ENCODE measurements at regions not wholly inside any gene's neighbourhood (a gene's known extent, or its start where the extent isn't known, plus 50 kb on each side); places are given as distances from the start of the nearest gene placed in this dataset.

- H3K27ac Mint-ChIP-seq = no peak overlapping the region
Measured at GRCh38 chr20:24395151-24395550, 74.3 kb upstream of the SYNDIG1 start.

DNA sequence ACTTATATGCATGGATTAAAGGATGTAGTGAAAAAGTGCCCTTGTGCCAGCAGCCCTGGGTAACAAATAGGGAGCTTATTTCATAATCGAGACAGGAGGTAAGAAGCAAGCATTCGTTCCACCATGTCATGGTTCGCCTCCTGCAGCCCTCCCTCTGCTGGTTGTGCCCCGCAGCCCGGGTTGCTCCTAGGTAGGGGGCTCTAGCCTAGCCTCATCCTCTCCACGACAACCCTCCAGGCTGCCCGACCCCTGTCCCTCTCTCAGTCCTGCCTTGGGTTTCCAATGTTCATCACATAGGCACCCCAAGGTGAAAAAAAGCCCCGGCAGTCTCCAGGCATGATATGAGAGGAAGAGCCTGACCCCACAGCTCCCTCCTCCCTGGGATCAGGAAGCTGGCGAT lies 75.5 kb upstream of the SYNDIG1 start:
- Mint-ChIP-seq H3K36me3 (no peaks in the 10 kb centered on the region), H3K27me3 (ENCODE audit: low read depth in 3 of 3) (peaks cover 0 to 6% (median 3%) of the 10 kb centered on the region in 3 donors), H3K9me3 (peaks cover 0 to 15% (median 5%) of the 10 kb centered on the region in 7 donors), H3K27ac (no peak overlapping the region), H3K4me3 (no peak overlapping the region), H3K4me1 (peaks cover 24% of the 10 kb centered on the region)
- H3K4me3 ChIP-seq (replicated peaks in 1 of 3; ENCODE audit: low read depth in 2 of 3, low read length in 3 of 3) = no peak overlapping the region
- H3K9ac ChIP-seq (ENCODE audit: insufficient read depth, low read length, poor library complexity, severe bottlenecking) = no peak overlapping the region
- H3K4me1 ChIP-seq (ENCODE audit: control insufficient read depth in 1 of 2, insufficient read depth in 2 of 2, low read length in 2 of 2) = peaks cover 18 to 19% of the 10 kb centered on the region in 2 donors
- H3K27ac ChIP-seq (ENCODE audit: low read depth in 1 of 2, low read length in 2 of 2) = no peak overlapping the region
- H2AFZ ChIP-seq (ENCODE audit: insufficient read depth, low read depth, low read length, poor library complexity, severe bottlenecking) = no peak overlapping the region
- intact Hi-C loops (cut with micrococcal nuclease) = no loop called here
- no peak overlapping the region for H3K4me2 ChIP-seq (replicated peaks; ENCODE audit: extremely low read depth, low read length, poor library complexity, severe bottlenecking)
- no peaks in the 10 kb centered on the region for H3K27me3 ChIP-seq (ENCODE audit: control insufficient read depth in 2 of 2, insufficient read depth in 2 of 2, low read length in 2 of 2)
- no peaks in the 10 kb centered on the region for H3K9me3 ChIP-seq (replicated peaks in 1 of 2; ENCODE audit: control insufficient read depth in 1 of 2, insufficient read depth in 1 of 2, low read length in 2 of 2)
- 93% methylated on average over 5 of the region's 9 CpGs for WGBS (ENCODE audit: insufficient coverage)
- no peaks in the 10 kb centered on the region for H3K79me2 ChIP-seq (ENCODE audit: insufficient read depth, low read length)
- no peaks in the 10 kb centered on the region for H3K36me3 ChIP-seq (replicated peaks in 1 of 2; ENCODE audit: control insufficient read depth in 1 of 2, insufficient read depth in 2 of 2, low read length in 2 of 2)
- no peak for DNase-seq
- TF ChIP-seq CTCF (IDR thresholded peaks at IDR 0.05) = no peak
- no peaks in the 10 kb centered on the region for H4K20me1 ChIP-seq (ENCODE audit: insufficient read depth, low read length)

More at GRCh38 chr20:24395151-24395550, 74.3 kb upstream of the SYNDIG1 start:
- Histone ChIP-seq H3K79me2 (ENCODE audit: insufficient read depth, low read length) (no peaks in the 10 kb centered on the region), H3K27me3 (ENCODE audit: control insufficient read depth in 2 of 2, insufficient read depth in 2 of 2, low read length in 2 of 2) (no peaks in the 10 kb centered on the region), H4K20me1 (ENCODE audit: insufficient read depth, low read length) (no peaks in the 10 kb centered on the region), H3K9ac (ENCODE audit: insufficient read depth, low read length, poor library complexity, severe bottlenecking) (no peak overlapping the region), H3K4me2 (replicated peaks; ENCODE audit: extremely low read depth, low read length, poor library complexity, severe bottlenecking) (no peak overlapping the region), H3K9me3 (replicated peaks in 1 of 2; ENCODE audit: control insufficient read depth in 1 of 2, insufficient read depth in 1 of 2, low read length in 2 of 2) (no peaks in the 10 kb centered on the region), H3K4me1 (ENCODE audit: control insufficient read depth in 1 of 2, insufficient read depth in 2 of 2, low read length in 2 of 2) (peaks cover 6% of the 10 kb centered on the region in 2 donors), H3K27ac (ENCODE audit: low read depth in 1 of 2, low read length in 2 of 2) (no peak overlapping the region), H3K36me3 (replicated peaks in 1 of 2; ENCODE audit: control insufficient read depth in 1 of 2, insufficient read depth in 2 of 2, low read length in 2 of 2) (no peaks in the 10 kb centered on the region), H3K4me3 (replicated peaks in 1 of 3; ENCODE audit: low read depth in 2 of 3, low read length in 3 of 3) (no peak overlapping the region), H2AFZ (ENCODE audit: insufficient read depth, low read depth, low read length, poor library complexity, severe bottlenecking) (no peak overlapping the region)
- DNase-seq = no peak
- Mint-ChIP-seq H3K27me3 (ENCODE audit: low read depth in 3 of 3) (peaks cover 0 to 6% (median 4%) of the 10 kb centered on the region in 3 donors), H3K4me3 (no peak overlapping the region), H3K9me3 (peaks cover 3 to 21% (median 8%) of the 10 kb centered on the region in 7 donors), H3K4me1 (peaks cover 11% of the 10 kb centered on the region), H3K36me3 (no peaks in the 10 kb centered on the region)
- intact Hi-C loops (cut with micrococcal nuclease) = no loop called here
- no peak for TF ChIP-seq CTCF (IDR thresholded peaks at IDR 0.05)
- 89% methylated on average over 2 of the region's 7 CpGs for WGBS (ENCODE audit: insufficient coverage)

Measured in CD14-positive monocyte (primary cell).